ENCODE measurements at regions not wholly inside any gene's neighbourhood (a gene's known extent, or its start where the extent isn't known, plus 50 kb on each side); places are given as distances from the start of the nearest gene placed in this dataset.
"Not testable (repeated sequence)": the region's sequence is repeated elsewhere in the genome, so short reads cannot be mapped to it uniquely, and the experiment has no call there.

DNA sequence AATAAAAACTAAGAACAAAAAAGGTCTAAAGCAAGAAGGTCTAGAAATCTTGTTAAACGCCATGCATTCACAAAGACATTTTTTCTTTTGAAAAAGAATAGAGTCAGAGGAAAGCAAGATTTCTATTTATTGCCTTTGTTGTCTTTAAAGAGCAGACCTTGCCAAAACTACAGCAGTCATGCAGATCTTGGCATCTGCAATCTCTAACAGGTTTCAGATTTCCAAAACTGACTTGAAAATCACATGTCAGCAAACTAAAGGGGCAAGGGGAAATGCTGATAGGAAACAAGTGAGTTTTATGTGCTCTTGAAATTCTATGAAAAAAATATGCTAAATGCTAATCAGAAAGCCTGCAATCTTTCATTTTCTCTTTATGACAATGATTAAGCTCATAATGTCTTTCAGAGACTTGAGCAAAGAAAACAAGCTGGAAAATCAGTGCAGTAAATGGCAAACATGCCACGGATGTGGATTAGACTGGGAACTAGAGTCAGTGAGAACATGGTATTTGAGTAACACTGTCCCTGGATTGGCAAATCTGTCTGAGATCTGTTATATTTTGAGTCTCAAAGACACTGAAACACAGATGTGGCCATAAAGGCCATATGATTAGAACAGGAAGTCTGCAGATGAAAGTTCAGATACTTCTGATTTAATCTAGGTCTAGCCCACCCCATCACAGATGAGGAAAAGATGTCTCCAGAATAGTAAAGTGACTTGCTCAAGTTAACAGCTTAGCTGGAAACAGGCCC, 361.4 kb upstream of the RPS23 start:
- DNase-seq: no peak

DNA sequence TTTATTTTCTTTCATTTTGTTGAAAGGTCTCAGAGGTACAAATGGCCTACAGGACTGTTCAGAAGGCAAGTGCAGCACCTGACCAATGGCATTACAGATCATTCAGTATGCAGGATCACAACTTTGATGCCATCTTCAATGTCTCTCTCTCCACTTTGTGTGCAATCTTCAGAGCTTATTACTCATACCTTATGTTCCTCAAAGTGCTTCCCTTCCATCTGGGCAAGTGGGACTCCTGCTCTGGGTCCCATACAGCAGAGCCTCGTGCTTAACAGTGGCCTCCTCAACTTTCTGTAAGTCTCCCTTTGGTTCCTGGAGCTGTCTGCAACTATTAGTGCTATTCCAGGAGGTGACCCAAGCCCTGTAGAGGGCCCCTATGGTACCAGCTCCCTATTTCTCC, 358.4 kb upstream of the RPS23 start:
- no peak for DNase-seq

DNA sequence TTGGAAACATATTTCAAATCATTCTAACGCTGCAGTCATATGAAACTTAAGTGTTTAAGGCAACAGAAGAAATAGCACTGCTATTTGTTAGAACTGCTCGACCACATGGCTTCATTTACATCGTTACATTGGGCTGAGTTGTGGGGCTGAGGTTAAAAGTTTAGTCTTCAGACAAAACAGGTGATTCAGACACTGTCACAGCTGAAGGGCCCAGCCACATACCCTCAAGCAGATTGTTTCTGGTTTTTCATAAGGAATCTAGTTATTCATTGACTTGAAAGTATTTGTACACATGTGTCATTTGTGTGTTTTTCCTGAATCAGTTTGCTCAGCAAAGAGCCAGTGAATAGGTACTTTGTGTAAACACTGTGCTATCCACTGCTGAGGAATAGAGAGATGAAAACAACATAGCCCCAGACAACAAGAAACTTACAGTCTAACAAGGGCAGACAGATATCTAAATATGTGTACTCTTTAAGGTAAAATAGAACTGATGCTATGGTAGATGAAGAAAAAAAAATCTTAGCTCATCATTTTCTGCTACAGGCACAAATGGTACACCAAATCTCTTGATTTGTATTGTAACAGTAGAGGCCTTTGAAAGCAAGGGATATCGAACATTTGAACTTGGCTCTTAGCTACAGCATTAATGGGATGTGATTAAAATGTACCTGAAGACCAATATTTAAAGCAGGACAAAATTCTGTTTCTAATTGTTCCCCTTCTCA, 357.6 kb upstream of the RPS23 start:
- no peak for DNase-seq

GRCh38 chr5:82628364-82628910, 350.3 kb upstream of the RPS23 start:
- no peak for DNase-seq

- DNase-seq: not testable (repeated sequence)
These were observed 348.9 kb upstream of the RPS23 start for GRCh38 chr5:82626905-82627591.

DNA sequence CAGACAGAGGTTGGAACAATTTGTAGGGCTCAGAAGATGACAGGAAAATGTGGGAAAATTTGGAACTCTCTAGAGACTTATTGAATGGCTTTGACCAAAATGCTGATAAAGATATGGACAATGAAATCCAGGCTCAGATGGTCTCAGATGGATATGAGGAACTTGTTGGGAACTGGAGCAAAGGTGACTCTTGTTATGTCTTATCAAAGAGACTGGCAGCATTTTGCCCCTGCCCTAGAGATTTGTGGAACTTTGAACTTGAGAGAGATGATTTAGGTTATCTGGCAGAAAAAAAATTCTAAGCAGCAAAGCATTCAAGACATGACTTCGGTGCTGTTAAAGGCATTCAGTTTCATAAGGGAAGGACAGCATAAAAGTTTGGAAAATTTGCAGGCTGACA, 347.9 kb upstream of the RPS23 start:
- DNase-seq: not testable (repeated sequence)

GRCh38 chr5:82624062-82624461, 345.9 kb upstream of the RPS23 start:
- no peak for DNase-seq

DNA sequence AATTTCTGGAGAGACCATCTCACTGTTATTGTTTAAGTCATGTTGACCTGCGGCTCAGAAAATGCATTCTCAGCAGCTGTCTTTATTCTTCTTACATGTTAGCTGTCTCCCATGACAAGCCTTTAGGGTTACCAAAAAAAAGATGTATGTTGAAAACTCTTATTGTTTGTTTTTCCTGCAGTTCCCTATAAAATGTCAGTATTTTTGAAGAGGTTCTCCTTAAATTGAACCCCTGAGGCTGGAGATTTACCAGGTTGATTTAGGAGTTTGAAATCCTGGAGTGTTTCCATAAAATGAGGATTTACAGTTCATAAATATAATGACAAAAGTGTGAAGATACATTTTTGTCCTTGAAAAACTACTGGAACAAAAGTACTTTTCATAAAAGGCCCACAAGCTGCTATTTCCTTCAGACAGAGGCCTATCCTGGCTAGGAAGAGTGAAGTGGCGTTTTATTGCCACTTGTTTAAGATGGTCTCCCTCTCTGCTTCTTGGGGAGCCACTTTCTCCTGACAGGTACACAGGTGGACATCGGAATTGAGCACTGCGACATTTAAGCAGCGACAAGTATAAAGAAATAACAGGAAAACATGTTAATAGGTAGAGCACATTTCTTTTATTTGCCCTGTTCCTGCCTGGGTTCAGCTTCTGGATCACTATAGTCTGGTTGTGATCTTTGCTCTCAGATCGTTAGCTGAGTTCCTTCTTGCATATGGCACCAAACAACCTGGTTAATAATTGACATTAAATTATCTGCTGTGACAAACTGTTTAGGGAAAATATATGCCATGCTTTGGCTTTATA, 344.8 kb upstream of the RPS23 start:
- no peak for DNase-seq

- DNase-seq: no peak
These were observed 344.1 kb upstream of the RPS23 start for GRCh38 chr5:82622205-82622604.

- DNase-seq: no peak
These were observed 342.9 kb upstream of the RPS23 start for GRCh38 chr5:82620957-82621600.

GRCh38 chr5:82619097-82619496, 340.9 kb upstream of the RPS23 start:
- no peak for DNase-seq

DNA sequence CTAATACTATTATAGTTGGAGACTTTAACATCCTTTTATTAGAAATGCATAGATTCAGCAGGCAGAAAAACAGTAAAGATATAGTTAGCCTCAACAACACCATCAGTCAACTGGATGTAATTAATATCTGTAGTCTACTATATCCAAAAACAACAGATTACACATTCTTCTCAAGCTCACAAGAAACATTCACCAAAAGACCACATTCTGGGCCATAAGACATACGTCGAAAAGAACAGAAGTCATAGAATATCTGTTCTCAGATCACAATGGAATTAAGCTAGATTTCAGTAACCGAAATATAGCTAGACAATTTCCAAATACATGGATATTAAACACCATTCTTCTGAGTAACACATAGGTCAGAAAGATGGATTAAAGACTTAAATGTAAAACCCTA, 336.6 kb upstream of the RPS23 start:
- DNase-seq: no peak

DNA sequence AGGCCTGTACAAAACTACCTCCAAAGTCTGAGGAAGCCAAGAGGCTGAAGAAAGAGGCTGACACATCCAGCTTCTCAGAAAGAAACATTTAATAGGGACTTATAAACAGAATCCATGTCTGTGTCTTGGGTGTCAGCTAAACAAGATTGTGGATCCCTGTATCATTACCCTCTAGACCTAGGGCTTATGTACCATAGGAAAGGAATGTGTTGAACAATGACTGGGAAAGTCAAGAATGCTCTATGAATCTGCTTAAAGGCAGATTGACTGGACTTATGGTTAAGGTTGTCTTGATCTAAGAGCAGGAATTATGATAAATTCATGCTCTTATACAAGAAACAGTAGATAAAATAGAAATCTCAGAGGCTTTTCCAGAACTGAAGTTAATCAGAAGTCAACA, 335.7 kb upstream of the RPS23 start:
- no peak for DNase-seq

DNA sequence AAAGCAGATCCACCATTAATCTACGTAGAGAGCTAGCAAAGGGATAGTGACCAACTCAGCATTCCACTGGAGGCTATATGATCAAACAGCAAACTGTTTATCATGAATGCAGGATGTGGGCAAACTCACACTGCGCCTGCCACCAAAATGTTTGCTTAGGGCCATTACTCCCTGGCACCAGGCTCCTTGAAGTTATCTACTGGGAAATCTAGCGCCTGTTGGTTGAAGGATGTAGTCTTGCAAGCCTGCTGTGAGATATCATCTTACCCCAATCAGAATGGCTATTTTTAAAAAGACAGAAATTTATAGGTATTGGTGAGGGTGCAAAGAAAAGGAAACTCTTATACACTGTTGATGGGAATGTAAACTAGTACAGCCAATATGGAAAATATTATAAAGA, 332.5 kb upstream of the RPS23 start:
- DNase-seq: no peak

- no peak for DNase-seq
These were observed 327.4 kb upstream of the RPS23 start for GRCh38 chr5:82605441-82605973.

- DNase-seq: no peak
These were observed 325.2 kb upstream of the RPS23 start for GRCh38 chr5:82603033-82603987.

DNA sequence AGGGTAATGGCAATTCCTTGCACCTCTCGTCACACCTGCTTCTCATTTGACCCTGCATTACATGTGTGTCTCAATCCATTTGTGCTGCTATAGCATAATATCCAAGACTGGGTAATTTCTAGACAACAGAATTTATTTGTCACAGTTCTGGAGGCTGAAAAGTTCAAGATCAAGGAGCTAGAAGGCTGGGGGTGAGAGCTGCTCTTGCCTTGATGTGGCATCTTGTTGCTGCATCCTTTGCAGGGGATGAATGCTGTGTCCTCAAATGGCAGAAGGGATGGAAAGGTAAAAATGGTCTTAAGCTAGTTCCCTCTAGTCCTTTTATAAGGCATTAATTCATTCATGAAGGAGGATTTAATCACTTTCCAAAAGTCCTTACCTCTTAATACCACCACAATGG, 323.7 kb upstream of the RPS23 start:
- no peak for DNase-seq

GRCh38 chr5:82601077-82601476, 322.9 kb upstream of the RPS23 start:
- DNase-seq: no peak

DNA sequence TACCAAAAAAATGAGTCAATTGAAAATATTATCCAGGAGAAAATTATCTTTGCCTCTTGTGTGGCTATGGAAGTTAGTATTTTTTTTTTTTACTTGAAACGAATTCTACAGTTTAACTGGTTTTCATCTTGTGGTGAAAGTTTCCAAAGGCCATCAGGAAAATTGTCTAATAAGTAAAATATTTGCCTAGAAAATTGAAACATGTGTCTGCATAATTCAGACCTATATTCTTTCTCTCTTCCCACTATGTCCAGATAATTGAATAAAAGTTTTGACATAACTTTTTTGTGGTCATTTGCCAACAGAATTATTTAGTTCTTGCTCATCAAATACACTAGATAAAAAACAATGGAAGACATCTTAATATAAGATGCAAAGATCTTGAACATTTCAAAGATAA, 321.5 kb upstream of the RPS23 start:
- no peak for DNase-seq

DNA sequence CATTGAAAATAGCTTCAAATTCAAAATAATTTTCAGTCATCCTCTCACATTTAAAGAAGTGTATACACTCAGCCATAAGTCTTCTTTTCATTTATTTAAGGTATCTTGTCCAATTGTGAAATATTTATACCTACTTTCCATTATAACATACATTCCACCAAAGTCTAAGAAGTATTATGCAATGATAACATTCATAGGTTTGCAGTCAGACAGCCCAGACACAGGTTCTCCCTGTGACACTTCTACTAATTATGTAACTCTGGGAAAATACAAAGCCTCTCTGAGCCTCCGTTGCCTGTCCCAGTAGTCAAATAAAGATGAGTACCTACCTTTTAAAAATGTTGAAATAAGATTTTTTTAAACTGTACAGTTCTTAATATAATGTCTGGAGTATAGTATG, 320.9 kb upstream of the RPS23 start:
- no peak for DNase-seq

- no peak for DNase-seq
These were observed 319.3 kb upstream of the RPS23 start for GRCh38 chr5:82597437-82597836.

Measured in activated effector memory CD4-positive, alpha-beta T cell treated with Interleukin-2 at 50 U/mL for 16 hours (primary cell).